Keratinocyte (primary cell): ENCODE measurements at regions not wholly inside any gene's neighbourhood (a gene's known extent, or its start where the extent isn't known, plus 50 kb on each side); places are given as distances from the start of the nearest gene placed in this dataset.
A peak's percentile ranks its signal among the peaks of the same experiment; 100 is the strongest.

Experiments
- DNase-seq: peaks from one replicate; pipeline ENCODE4 v3.0.0-alpha.2; 2011; ENCODE audit warnings: low read depth, missing footprints, low spot score
- FAIRE-seq: peaks from 2 replicates; lab custom pipeline; 2011; peaks lifted over from hg19 to GRCh38; lab: Jason Lieb, UNC
- H2AFZ ChIP-seq: 2 replicates; pipeline ENCODE4 v1.6.0; 2012; ENCODE audit warnings: low read length, control low read depth, inconsistent platforms; ENCODE audit not compliant: control insufficient read depth
- H3K27ac ChIP-seq: 2 replicates; pipeline ENCODE4 v1.5.1; 2011; ENCODE audit warnings: low read length; ENCODE audit not compliant: control insufficient read depth, insufficient read depth
- H3K27me3 ChIP-seq: 3 replicates; pipeline ENCODE4 v1.6.0; 2011; ENCODE audit warnings: low read length; ENCODE audit not compliant: control insufficient read depth, insufficient read depth; ENCODE audit errors: extremely low read depth
- H3K36me3 ChIP-seq, 2 experiments: 2 replicates in 1 of 2; 3 replicates in 1 of 2; pipeline ENCODE4 v1.5.1; 2011; ENCODE audit warnings: low read length in 2 of 2, mild to moderate bottlenecking in 1 of 2; ENCODE audit not compliant: control insufficient read depth in 2 of 2, insufficient read depth in 2 of 2; ENCODE audit errors: extremely low read depth in 1 of 2
- H3K4me1 ChIP-seq: 3 replicates; pipeline ENCODE4 v1.5.1; 2011; ENCODE audit warnings: low read length; ENCODE audit not compliant: control insufficient read depth, insufficient read depth; ENCODE audit errors: extremely low read depth
- H3K4me2 ChIP-seq: 3 replicates; pipeline ENCODE4 v1.6.0; 2011; ENCODE audit warnings: low read depth, low read length; ENCODE audit not compliant: control insufficient read depth, insufficient read depth; ENCODE audit errors: extremely low read depth
- H3K4me3 ChIP-seq, 3 experiments: fragments of 200-600 bp in 1 of 3; sonication (generic) in 1 of 3; 2 replicates in 2 of 3; 3 replicates in 1 of 3; pipeline ENCODE4 v1.5.1; 2011 to 2016; ENCODE audit warnings: low read length in 3 of 3, mild to moderate bottlenecking in 3 of 3, control low read depth in 2 of 3, inconsistent platforms in 1 of 3, low read depth in 1 of 3, mixed read lengths in 1 of 3, mixed run types in 1 of 3, moderate library complexity in 1 of 3; ENCODE audit not compliant: control insufficient read depth in 2 of 3, insufficient read depth in 2 of 3; ENCODE audit errors: extremely low read depth in 1 of 3
- H3K79me2 ChIP-seq: 2 replicates; pipeline ENCODE4 v1.6.0; 2012; ENCODE audit warnings: low read length; ENCODE audit not compliant: control insufficient read depth, insufficient read depth
- H3K9ac ChIP-seq: 3 replicates; pipeline ENCODE4 v1.6.0; 2011; ENCODE audit warnings: low read length; ENCODE audit not compliant: control insufficient read depth, insufficient read depth; ENCODE audit errors: extremely low read depth
- H3K9me1 ChIP-seq: 3 replicates; pipeline ENCODE4 v1.6.0; 2011; ENCODE audit warnings: low read length; ENCODE audit not compliant: control insufficient read depth, insufficient read depth; ENCODE audit errors: extremely low read depth
- H3K9me3 ChIP-seq: 2 replicates; pipeline ENCODE4 v1.5.1; 2012; ENCODE audit warnings: low read depth, low read length; ENCODE audit not compliant: control insufficient read depth
- H4K20me1 ChIP-seq: 3 replicates; pipeline ENCODE4 v1.6.0; 2011; ENCODE audit warnings: low read length; ENCODE audit not compliant: control insufficient read depth, insufficient read depth; ENCODE audit errors: extremely low read depth
- EZH2 ChIP-seq: IDR thresholded peaks from one replicate; pipeline ENCODE4 v1.6.1; 2012; ENCODE audit warnings: inconsistent platforms, mild to moderate bottlenecking, low read length, moderate library complexity
- dilution Hi-C: fragments of 300-500 bp; cut with MboI; formaldehyde crosslinking; loops from one replicate; pipeline ENCODE4 v1.7.0; 2020; ENCODE audit warnings: low sequenced_read_pairs; ENCODE audit not compliant: extremely low pct_ligation_motif_present
- TF ChIP-seq, protein P1 (sequence below), 3 experiments: IDR thresholded peaks in 1 of 3; conservative IDR thresholded peaks in 1 of 3; optimal IDR thresholded peaks in 1 of 3; 2 replicates in 2 of 3; 3 replicates in 1 of 3; pipeline versions ENCODE3 to v1.5.1; 2011; ENCODE audit warnings: low read length in 3 of 3, mild to moderate bottlenecking in 3 of 3, moderate library complexity in 2 of 3, control low read depth in 1 of 3, inconsistent platforms in 1 of 3; ENCODE audit not compliant: insufficient read depth in 2 of 3; ENCODE audit errors: extremely low read depth in 1 of 3

DNA sequence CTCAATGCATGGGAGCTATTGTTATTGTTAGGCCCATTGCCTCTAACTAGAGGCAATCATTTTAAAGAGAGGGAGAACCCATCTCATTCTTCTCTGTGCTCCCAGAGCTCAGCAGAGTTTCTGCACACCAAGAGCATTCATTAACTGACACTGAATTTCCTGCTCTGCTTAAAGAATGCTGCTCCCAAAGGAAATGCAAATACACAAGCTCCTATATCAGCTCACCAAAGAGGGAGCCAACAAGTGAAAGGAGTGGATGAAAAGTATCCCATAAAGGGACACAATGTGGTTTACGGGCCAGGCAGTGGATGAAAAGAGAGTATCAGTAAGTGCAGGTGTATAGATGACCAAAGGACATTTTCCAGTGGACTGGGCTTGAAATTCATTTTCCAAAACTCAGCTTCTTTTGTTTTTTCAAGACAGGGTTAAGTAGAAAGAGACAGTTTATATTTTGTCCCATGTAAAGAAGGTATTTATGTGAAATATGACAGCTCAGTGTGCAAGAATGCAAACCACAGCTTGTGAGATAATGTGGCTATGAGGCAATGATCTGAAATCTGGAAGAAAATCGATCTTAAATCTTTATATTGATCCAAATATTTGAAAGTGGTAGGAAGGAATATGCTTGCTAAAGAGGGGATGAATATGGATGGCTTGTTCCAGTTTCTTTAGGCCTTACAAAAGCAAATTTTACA is 207.7 kb upstream of the CAMK1G start:
- peak; percentile 90 for FAIRE-seq

DNA sequence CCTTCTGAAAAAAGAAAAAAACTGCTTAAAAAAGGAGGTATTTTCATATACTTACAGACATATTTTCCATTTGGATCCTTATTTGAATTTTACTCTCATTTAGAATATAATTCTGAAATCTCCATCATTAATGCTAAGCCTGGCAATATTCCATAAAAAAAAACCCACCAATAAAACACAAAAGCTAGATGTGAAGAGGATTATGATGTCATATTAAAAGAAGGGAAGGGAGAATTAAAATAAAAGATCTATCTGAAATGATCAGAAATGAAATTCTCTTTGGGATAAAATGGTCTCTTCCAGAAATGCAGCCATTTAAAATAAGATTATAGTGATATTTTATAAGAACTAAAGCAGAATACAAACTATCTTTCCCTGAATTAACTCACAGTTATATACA is 206.7 kb upstream of the CAMK1G start:
- no peak overlapping the region for H3K4me2 ChIP-seq

More for the DNA sequence above, 207.7 kb upstream of the CAMK1G start:
- Histone ChIP-seq H3K79me2 (no peaks in the 10 kb centered on the region), H3K4me3 (no peak overlapping the region), H3K27me3 (no peaks in the 10 kb centered on the region), H3K4me2 (peak overlapping the region; percentile 48), H3K9me3 (no peaks in the 10 kb centered on the region), H2AFZ (no peak overlapping the region), H3K27ac (peak overlapping the region; percentile 90), H3K9me1 (no peaks in the 10 kb centered on the region), H3K36me3 (no peaks in the 10 kb centered on the region), H4K20me1 (no peaks in the 10 kb centered on the region), H3K9ac (peak overlapping the region; percentile 55), H3K4me1 (peaks cover 69% of the 10 kb centered on the region)
- dilution Hi-C loops = no loop called here
- no peak for DNase-seq
- no peak for TF ChIP-seq EZH2
- TF ChIP-seq, protein P1, sequence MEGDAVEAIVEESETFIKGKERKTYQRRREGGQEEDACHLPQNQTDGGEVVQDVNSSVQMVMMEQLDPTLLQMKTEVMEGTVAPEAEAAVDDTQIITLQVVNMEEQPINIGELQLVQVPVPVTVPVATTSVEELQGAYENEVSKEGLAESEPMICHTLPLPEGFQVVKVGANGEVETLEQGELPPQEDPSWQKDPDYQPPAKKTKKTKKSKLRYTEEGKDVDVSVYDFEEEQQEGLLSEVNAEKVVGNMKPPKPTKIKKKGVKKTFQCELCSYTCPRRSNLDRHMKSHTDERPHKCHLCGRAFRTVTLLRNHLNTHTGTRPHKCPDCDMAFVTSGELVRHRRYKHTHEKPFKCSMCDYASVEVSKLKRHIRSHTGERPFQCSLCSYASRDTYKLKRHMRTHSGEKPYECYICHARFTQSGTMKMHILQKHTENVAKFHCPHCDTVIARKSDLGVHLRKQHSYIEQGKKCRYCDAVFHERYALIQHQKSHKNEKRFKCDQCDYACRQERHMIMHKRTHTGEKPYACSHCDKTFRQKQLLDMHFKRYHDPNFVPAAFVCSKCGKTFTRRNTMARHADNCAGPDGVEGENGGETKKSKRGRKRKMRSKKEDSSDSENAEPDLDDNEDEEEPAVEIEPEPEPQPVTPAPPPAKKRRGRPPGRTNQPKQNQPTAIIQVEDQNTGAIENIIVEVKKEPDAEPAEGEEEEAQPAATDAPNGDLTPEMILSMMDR (optimal IDR thresholded peaks at IDR 0.05 in 1 of 3, IDR thresholded peaks at IDR 0.05 in 1 of 3, conservative IDR thresholded peaks at IDR 0.05 in 1 of 3; ENCODE audit: extremely low read depth in 1 of 3, insufficient read depth in 2 of 3, low read length in 3 of 3) = peak in 1 of 3 experiments; percentile 14

More for the DNA sequence above, 206.7 kb upstream of the CAMK1G start:
- no peaks in the 10 kb centered on the region for H3K79me2 ChIP-seq
- peak overlapping the region; percentile 90 for H3K27ac ChIP-seq
- dilution Hi-C loops = no loop called here
- no peaks in the 10 kb centered on the region for H3K27me3 ChIP-seq
- peaks cover 62% of the 10 kb centered on the region for H3K4me1 ChIP-seq
- H3K9me3 ChIP-seq = no peaks in the 10 kb centered on the region
- H3K9ac ChIP-seq = no peak overlapping the region
- H2AFZ ChIP-seq = no peak overlapping the region
- H3K9me1 ChIP-seq = no peaks in the 10 kb centered on the region
- FAIRE-seq (no peak), DNase-seq (no peak)
- no peaks in the 10 kb centered on the region for H3K36me3 ChIP-seq
- no peaks in the 10 kb centered on the region for H4K20me1 ChIP-seq
- TF ChIP-seq, protein P1 (optimal IDR thresholded peaks at IDR 0.05 in 1 of 3, IDR thresholded peaks at IDR 0.05 in 1 of 3, conservative IDR thresholded peaks at IDR 0.05 in 1 of 3; ENCODE audit: extremely low read depth in 1 of 3, insufficient read depth in 2 of 3, low read length in 3 of 3) = no peak
- no peak for TF ChIP-seq EZH2
- H3K4me3 ChIP-seq = no peak overlapping the region
